ENCODE measurements at regions not wholly inside any gene's neighbourhood (a gene's known extent, or its start where the extent isn't known, plus 50 kb on each side); places are given as distances from the start of the nearest gene placed in this dataset.
A peak's percentile ranks its signal among the peaks of the same experiment; 100 is the strongest.

DNA sequence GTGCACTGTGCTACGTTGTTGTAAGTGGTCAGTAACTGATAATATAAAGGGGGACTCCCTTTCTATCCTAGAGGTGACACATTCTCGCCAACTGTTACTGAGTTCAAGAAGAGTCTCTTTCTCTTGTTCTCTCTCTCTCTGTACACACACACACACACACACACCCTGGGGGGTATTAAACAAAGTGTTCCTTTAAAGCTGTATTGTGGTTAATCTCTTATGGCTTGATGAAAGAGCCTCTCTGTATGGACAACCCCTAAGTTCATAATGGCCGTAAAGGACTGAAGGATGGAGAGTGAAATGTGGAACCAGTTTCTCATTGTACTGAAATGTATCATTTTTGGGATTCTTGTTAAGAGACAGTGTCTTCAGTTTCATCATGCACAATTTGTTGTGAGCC, 145.2 kb upstream of the BMPER start:
- no peak for DNase-seq

GRCh38 chr7:33760834-33761233, 144.5 kb upstream of the BMPER start:
- DNase-seq = no peak

GRCh38 chr7:33761449-33762080, 143.8 kb upstream of the BMPER start:
- DNase-seq = peak; percentile 25

DNA sequence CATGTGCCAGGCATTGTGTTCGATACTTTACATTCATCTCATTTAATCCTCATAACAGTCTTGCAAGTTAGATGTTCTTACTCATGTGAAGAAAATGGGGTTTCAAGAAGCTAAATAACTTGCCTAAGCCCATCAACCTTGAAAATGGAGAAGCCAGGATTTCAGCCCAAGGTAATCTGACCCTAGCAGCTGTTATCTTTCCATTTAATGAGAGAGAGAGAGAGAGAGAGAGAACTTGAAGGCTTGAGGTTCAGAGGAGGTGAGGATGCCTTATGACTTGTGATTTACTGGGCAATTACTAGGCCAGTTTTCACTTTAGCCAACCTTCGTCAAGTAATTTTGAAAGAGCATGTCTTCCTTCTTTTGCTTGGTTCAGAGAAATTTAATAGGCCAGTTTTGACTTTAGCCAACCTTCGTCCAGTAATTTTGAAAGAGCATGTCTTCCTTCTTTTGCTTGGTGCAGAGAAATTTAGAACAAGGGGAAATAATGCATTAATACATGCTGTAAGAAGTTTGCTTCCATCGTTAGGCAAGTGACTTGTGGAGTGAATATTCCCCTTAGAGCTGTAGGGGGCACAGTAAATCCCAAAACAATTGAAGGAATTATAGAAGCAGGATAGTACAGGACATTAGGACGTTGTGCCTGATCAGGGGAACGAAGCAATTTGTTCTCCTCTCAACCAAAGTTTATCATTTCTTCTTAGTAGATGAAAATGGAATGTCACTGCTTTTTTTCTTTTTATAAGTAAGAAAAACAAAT, 143.0 kb upstream of the BMPER start:
- no peak for DNase-seq

- no peak for DNase-seq
Measured at GRCh38 chr7:33762911-33763306, 142.4 kb upstream of the BMPER start.

GRCh38 chr7:33764752-33765451, 140.4 kb upstream of the BMPER start:
- DNase-seq = no peak

GRCh38 chr7:33766405-33766804, 138.9 kb upstream of the BMPER start:
- DNase-seq = no peak

DNA sequence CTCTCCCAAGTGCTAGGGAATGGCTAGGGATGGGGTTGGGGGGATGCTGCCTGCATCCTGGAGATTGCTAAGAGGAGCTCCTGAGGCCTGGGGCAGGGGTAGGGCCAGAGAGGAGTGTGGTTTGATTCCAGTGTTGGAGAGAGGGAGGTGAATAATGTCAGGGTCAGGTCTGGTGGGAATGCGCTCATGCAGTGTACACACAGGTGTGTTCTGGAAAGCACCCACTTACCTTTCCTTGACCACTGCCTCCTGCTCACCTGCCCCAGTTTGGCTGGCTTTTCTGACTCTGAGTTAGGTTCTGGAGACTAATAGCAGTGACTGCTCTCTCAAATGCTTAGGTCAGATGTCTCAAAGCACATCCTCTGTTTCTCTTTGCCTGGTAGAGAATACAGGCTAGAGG, 135.4 kb upstream of the BMPER start:
- no peak for DNase-seq

DNA sequence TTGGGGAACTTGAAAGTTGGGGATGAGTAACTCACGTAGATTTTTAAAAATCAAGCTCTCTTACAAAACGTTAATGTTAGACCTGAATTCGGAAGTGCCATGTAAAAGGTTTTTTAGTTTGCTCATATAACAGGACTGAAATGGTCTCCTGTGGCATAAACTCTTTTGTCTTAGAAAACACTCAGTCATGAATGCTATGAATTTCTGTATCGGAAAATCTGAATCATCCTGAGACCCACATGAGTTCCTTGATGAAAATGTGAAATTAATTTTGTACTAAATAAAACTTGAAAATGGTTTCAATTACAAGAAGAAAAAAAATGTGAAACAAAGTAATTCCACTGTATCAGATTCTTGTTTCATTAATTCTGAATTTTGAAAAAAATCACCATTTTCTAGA, 134.8 kb upstream of the BMPER start:
- DNase-seq = no peak

DNA sequence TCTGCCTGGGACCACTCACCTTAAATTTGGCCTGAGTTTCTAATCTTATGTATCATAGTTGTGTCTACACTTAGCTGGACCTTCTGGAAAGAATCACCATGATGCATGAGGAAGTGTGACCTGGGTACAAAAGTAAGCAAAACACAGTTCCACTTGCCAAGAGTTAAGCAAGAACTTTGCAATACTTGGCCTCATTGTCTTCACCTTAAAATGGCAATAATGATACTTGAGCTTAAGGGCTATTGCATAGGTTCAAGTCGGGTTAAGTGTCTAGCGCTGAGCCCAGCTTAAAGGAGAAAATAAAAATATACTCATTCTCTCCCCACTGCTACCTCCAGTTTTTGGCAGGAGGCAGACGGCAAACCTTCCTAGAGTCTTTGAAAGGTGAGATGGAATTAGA, 133.9 kb upstream of the BMPER start:
- no peak for DNase-seq

DNA sequence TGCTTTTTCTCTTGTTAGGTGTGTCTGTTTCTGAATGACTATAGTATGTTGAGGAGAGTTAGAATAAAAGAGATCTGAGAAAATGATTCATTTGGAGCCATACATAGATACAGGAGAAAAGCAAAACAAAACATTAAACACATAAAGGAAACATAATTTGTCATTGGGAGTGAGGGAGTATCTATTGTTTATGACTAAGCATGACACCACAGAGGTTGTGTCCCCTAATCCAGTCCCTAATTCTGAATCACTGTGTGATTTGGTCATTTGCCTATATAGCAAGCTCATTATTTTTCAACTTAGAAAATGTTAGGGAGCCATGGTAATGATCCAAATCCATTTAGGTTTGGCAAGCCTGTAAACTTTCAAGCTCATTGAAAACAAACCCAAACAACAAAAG, 132.3 kb upstream of the BMPER start:
- no peak for DNase-seq

- DNase-seq = no peak
Measured at GRCh38 chr7:33774762-33775523, 130.4 kb upstream of the BMPER start.

DNA sequence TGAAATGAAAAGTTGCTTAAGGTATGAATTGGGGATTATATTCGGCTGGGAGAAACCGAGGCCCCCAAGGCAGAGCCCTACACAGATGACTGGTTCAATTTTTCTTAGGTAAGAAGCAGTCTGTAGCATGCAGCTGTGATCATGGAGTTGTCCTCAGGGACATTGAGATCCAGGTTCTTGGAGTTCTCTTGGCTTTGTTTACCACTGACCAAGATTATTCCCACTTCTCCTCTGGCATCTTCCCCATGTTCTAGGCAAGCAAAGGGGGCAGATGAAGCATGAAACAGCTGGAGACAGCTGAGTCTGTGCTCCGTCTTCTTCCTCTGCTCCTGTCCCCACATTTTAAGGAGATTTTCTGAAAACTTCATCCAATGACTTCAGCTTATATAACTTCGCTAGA, 129.5 kb upstream of the BMPER start:
- DNase-seq = no peak

- DNase-seq = no peak
Measured at GRCh38 chr7:33776788-33777187, 128.6 kb upstream of the BMPER start.

GRCh38 chr7:33778195-33778594, 127.1 kb upstream of the BMPER start:
- no peak for DNase-seq

- DNase-seq = no peak
Measured at GRCh38 chr7:33779216-33779615, 126.1 kb upstream of the BMPER start.

- DNase-seq = no peak
Measured at GRCh38 chr7:33781167-33781566, 124.2 kb upstream of the BMPER start.

- DNase-seq = no peak
Measured at GRCh38 chr7:33781796-33782195, 123.5 kb upstream of the BMPER start.

- no peak for DNase-seq
Measured at GRCh38 chr7:33784000-33784399, 121.3 kb upstream of the BMPER start.

DNA sequence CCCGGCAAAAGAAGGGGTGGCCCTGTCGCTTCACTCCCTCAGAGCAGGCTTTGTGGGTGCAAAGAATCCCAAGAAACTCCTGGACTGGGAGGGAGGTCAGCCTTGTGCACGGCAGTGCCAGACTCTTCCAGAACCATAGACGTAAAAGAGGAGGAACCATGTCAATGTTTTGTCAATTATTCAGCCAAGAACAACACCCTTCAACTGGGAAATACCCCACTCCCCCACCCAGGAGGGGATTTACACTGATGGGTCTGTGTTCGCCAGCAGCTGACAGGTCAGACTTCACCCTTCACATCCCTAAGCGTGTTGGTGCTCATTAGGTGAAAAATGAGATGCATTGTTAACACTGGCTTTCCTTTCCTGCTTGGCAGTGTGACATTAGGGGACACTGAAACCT, 116.8 kb upstream of the BMPER start:
- no peak for DNase-seq

GRCh38 chr7:33789871-33790630, 115.3 kb upstream of the BMPER start:
- no peak for DNase-seq

GRCh38 chr7:33790746-33791145, 114.6 kb upstream of the BMPER start:
- DNase-seq = no peak

DNA sequence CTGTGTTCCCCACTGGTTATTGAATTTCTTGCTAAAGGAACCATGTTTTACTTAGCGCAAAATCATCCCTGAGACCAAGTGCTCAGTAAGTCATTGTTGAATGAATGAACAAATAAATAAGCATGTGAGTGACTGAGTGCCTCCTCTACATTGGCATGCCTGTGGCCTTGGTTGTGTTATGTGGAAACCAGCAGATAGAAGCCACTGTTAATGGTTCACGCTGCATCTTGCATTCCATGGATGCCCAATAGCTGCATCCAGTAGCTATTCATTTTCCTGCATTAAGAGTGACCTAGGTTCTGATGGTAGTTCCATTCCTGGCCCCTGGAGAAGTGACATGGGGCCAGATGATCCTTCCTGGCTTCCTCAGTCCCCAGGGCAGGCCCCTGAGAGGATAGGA, 113.3 kb upstream of the BMPER start:
- DNase-seq = no peak

Measured in NCI-H2171 (cell line).